ENCODE measurements at regions not wholly inside any gene's neighbourhood (a gene's known extent, or its start where the extent isn't known, plus 50 kb on each side); places are given as distances from the start of the nearest gene placed in this dataset.

- TF ChIP-seq GABPA (IDR thresholded peaks at IDR 0.05 in 1 of 2, conservative IDR thresholded peaks at IDR 0.05 in 1 of 2) (no peak), CTCF (IDR thresholded peaks at IDR 0.05; ENCODE audit: low read depth, low read length, missing input control) (no peak), RXRA (IDR thresholded peaks at IDR 0.05) (no peak), REST (IDR thresholded peaks at IDR 0.05) (no peak), RAD21 (IDR thresholded peaks at IDR 0.05) (no peak), JUND (IDR thresholded peaks at IDR 0.05) (no peak), EGR1 (IDR thresholded peaks at IDR 0.05; ENCODE audit: low read depth in 2 of 2) (no peak), ATF3 (IDR thresholded peaks at IDR 0.05) (no peak), ZBTB33 (IDR thresholded peaks at IDR 0.05) (no peak)
Measured at GRCh38 chr7:85620936-85621685, 434.3 kb upstream of the SEMA3D start.

Data from liver (tissue), 3 donors.